SU-DHL-6 (cell line): ENCODE measurements at regions not wholly inside any gene's neighbourhood (a gene's known extent, or its start where the extent isn't known, plus 50 kb on each side); places are given as distances from the start of the nearest gene placed in this dataset.

ENCODE experiments used
- EZH2phosphoT487 ChIP-seq: fragments of 200-600 bp; sonication (generic), shearing (Covaris generic); conservative IDR thresholded peaks from 2 replicates; pipeline ENCODE4 v1.6.1; 2018; ENCODE audit warnings: mild to moderate bottlenecking, antibody characterized with exemption, low read length, moderate library complexity, mixed read lengths
- TF ChIP-seq, protein P1 (sequence below): fragments of 200-600 bp; sonication (generic); IDR thresholded peaks from one replicate; pipeline ENCODE4 v1.5.1; 2017; ENCODE audit warnings: antibody characterized with exemption, mild to moderate bottlenecking, low read length, moderate library complexity; ENCODE audit not compliant: insufficient read depth, poor library complexity, severe bottlenecking

GRCh38 chr11:43585877-43586608, 94.5 kb upstream of the HSD17B12 start:
- TF ChIP-seq, protein P1, sequence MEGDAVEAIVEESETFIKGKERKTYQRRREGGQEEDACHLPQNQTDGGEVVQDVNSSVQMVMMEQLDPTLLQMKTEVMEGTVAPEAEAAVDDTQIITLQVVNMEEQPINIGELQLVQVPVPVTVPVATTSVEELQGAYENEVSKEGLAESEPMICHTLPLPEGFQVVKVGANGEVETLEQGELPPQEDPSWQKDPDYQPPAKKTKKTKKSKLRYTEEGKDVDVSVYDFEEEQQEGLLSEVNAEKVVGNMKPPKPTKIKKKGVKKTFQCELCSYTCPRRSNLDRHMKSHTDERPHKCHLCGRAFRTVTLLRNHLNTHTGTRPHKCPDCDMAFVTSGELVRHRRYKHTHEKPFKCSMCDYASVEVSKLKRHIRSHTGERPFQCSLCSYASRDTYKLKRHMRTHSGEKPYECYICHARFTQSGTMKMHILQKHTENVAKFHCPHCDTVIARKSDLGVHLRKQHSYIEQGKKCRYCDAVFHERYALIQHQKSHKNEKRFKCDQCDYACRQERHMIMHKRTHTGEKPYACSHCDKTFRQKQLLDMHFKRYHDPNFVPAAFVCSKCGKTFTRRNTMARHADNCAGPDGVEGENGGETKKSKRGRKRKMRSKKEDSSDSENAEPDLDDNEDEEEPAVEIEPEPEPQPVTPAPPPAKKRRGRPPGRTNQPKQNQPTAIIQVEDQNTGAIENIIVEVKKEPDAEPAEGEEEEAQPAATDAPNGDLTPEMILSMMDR, result no peak
- no peak for TF ChIP-seq EZH2phosphoT487
